Activated CD8-positive, alpha-beta T cell treated with anti-CD3 and anti-CD28 coated beads, Interleukin-2, amount 10 ng/mL, durations not matched to agents 7 days and 5 days (primary cell): ENCODE measurements at regions not wholly inside any gene's neighbourhood (a gene's known extent, or its start where the extent isn't known, plus 50 kb on each side); places are given as distances from the start of the nearest gene placed in this dataset.
"Not testable (repeated sequence)": the region's sequence is repeated elsewhere in the genome, so short reads cannot be mapped to it uniquely, and the experiment has no call there.

Source experiments
- ATAC-seq: fragments of 150-1000 bp; cut with Tn5 transposase; one replicate; pipeline ENCODE4 v1.10.0; 2021; ENCODE audit warnings: moderate library complexity
- CTCF ChIA-PET: fragments of 350-600 bp; sonication (Branson Sonifier 250); formaldehyde crosslinking; loops from one replicate; lab custom pipeline; 2021; ENCODE audit warnings: antibody characterized with exemption; lab: Charles Lee
- POLR2A ChIA-PET: fragments of 350-600 bp; sonication (Branson Sonifier 250); formaldehyde crosslinking; loops from one replicate; lab custom pipeline; 2021; ENCODE audit warnings: antibody characterized with exemption; lab: Charles Lee
- DNase-seq: peaks from one replicate; pipeline ENCODE4 v3.0.0-alpha.2; 2020
- H3K27ac Mint-ChIP-seq: one replicate; pipeline ENCODE4 v1.8.0; 2021; ENCODE audit warnings: mild to moderate bottlenecking, mixed read lengths
- H3K27me3 Mint-ChIP-seq: one replicate; pipeline ENCODE4 v1.8.0; 2021; ENCODE audit warnings: low read depth, mixed read lengths
- H3K36me3 Mint-ChIP-seq: one replicate; pipeline ENCODE4 v1.8.0; 2021; ENCODE audit warnings: low read depth, mixed read lengths
- H3K4me1 Mint-ChIP-seq: one replicate; pipeline ENCODE4 v1.8.0; 2021; ENCODE audit warnings: low read depth, mixed read lengths
- H3K4me3 Mint-ChIP-seq: one replicate; pipeline ENCODE4 v1.8.0; 2021; ENCODE audit warnings: mild to moderate bottlenecking, mixed read lengths
- H3K9me3 Mint-ChIP-seq: one replicate; pipeline ENCODE4 v1.8.0; 2022; ENCODE audit warnings: mixed read lengths; ENCODE audit not compliant: insufficient read depth

GRCh38 chr22:25388866-25389540 lies 169.6 kb downstream of the CRYBB2 start:
- DNase-seq (peak; percentile 60), ATAC-seq (peak; percentile 62)
- no peaks in the 10 kb centered on the region for H3K27me3 Mint-ChIP-seq
- POLR2A ChIA-PET: no interaction called here
- peak overlapping the region; percentile 45 for H3K27ac Mint-ChIP-seq
- no peaks in the 10 kb centered on the region for H3K9me3 Mint-ChIP-seq
- peak overlapping the region; percentile 44 for H3K4me3 Mint-ChIP-seq
- H3K36me3 Mint-ChIP-seq: no peaks in the 10 kb centered on the region
- CTCF ChIA-PET: interaction anchor here (0.9 to 1.4 kb wide), 3 partner anchors 9 to 309 kb away, joined by 3 read pairs; no protein-coding TSS in a partner anchor
- peaks cover 60% of the 10 kb centered on the region for H3K4me1 Mint-ChIP-seq

GRCh38 chr22:25389541-25389919 lies 170.1 kb downstream of the CRYBB2 start:
- CTCF ChIA-PET: interaction anchor here (0.9 to 1.4 kb wide), 3 partner anchors 9 to 309 kb away, joined by 3 read pairs; no protein-coding TSS in a partner anchor
- Mint-ChIP-seq H3K4me1 (peaks cover 58% of the 10 kb centered on the region), H3K27me3 (no peaks in the 10 kb centered on the region), H3K9me3 (no peaks in the 10 kb centered on the region), H3K36me3 (no peaks in the 10 kb centered on the region), H3K27ac (peak overlapping the region; percentile 24), H3K4me3 (peak overlapping the region; percentile 10)
- DNase-seq (no peak), ATAC-seq (no peak)
- POLR2A ChIA-PET: no interaction called here

- Mint-ChIP-seq H3K27ac (no peak overlapping the region), H3K4me3 (no peak overlapping the region), H3K36me3 (no peaks in the 10 kb centered on the region), H3K27me3 (no peaks in the 10 kb centered on the region), H3K4me1 (peaks cover 55% of the 10 kb centered on the region), H3K9me3 (no peaks in the 10 kb centered on the region)
- ChIA-PET POLR2A (interaction anchor here (0.6 kb wide), 1 partner anchor 682 kb away, joined by 3 read pairs; no protein-coding TSS in a partner anchor), CTCF (interaction anchor here (1.1 kb wide), 1 partner anchor 11 kb away, joined by 3 read pairs; no protein-coding TSS in a partner anchor)
- ATAC-seq: no peak
- no peak for DNase-seq
Measured at GRCh38 chr22:25390297-25391240, 171.1 kb downstream of the CRYBB2 start.

- Mint-ChIP-seq H3K27ac (no peak overlapping the region), H3K9me3 (no peaks in the 10 kb centered on the region), H3K4me3 (no peak overlapping the region), H3K4me1 (peaks cover 54% of the 10 kb centered on the region), H3K36me3 (peaks cover 8% of the 10 kb centered on the region), H3K27me3 (no peaks in the 10 kb centered on the region)
- POLR2A ChIA-PET: interaction anchor here (0.6 to 0.7 kb wide), 2 partner anchors 10 kb away, joined by 3 to 4 read pairs; no protein-coding TSS in a partner anchor
- no peak for ATAC-seq
- CTCF ChIA-PET: no interaction called here
- DNase-seq: no peak
Measured at GRCh38 chr22:25392584-25392983, 171.9 kb upstream of the GRK3 start.

- peaks cover 54% of the 10 kb centered on the region for H3K4me1 Mint-ChIP-seq
- no peak for DNase-seq
- ChIA-PET POLR2A (no interaction called here), CTCF (no interaction called here)
- ATAC-seq: no peak
- H3K27me3 Mint-ChIP-seq: no peaks in the 10 kb centered on the region
- H3K36me3 Mint-ChIP-seq: peaks cover 9% of the 10 kb centered on the region
- no peaks in the 10 kb centered on the region for H3K9me3 Mint-ChIP-seq
- H3K4me3 Mint-ChIP-seq: no peak overlapping the region
- H3K27ac Mint-ChIP-seq: no peak overlapping the region
Measured at GRCh38 chr22:25393121-25393805, 171.2 kb upstream of the GRK3 start.

GRCh38 chr22:25395468-25395867 lies 169.0 kb upstream of the GRK3 start:
- H3K27ac Mint-ChIP-seq: no peak overlapping the region
- H3K4me3 Mint-ChIP-seq: no peak overlapping the region
- ATAC-seq: no peak
- POLR2A ChIA-PET: no interaction called here
- no peak for DNase-seq
- peaks cover 9% of the 10 kb centered on the region for H3K36me3 Mint-ChIP-seq
- CTCF ChIA-PET: interaction anchor here (1.6 kb wide), 1 partner anchor 52 kb away, joined by 5 read pairs; no protein-coding TSS in a partner anchor
- H3K9me3 Mint-ChIP-seq: no peaks in the 10 kb centered on the region
- H3K4me1 Mint-ChIP-seq: peaks cover 47% of the 10 kb centered on the region
- H3K27me3 Mint-ChIP-seq: no peaks in the 10 kb centered on the region

- Mint-ChIP-seq H3K27ac (no peak overlapping the region), H3K4me3 (no peak overlapping the region), H3K27me3 (no peaks in the 10 kb centered on the region), H3K36me3 (peaks cover 9% of the 10 kb centered on the region), H3K4me1 (peaks cover 44% of the 10 kb centered on the region), H3K9me3 (no peaks in the 10 kb centered on the region)
- DNase-seq: no peak
- ATAC-seq: no peak
- ChIA-PET POLR2A (no interaction called here), CTCF (interaction anchor here (1.6 kb wide), 1 partner anchor 52 kb away, joined by 5 read pairs; no protein-coding TSS in a partner anchor)
Measured at GRCh38 chr22:25395915-25396314, 168.6 kb upstream of the GRK3 start.

- POLR2A ChIA-PET: no interaction called here
- ATAC-seq (no peak), DNase-seq (no peak)
- Mint-ChIP-seq H3K27me3 (no peaks in the 10 kb centered on the region), H3K4me3 (no peak overlapping the region), H3K9me3 (no peaks in the 10 kb centered on the region), H3K27ac (no peak overlapping the region), H3K4me1 (peaks cover 48% of the 10 kb centered on the region), H3K36me3 (peaks cover 12% of the 10 kb centered on the region)
- CTCF ChIA-PET: no interaction called here
Measured at GRCh38 chr22:25396615-25397200, 167.8 kb upstream of the GRK3 start.

- Mint-ChIP-seq H3K27ac (peak overlapping the region; percentile 25), H3K36me3 (peaks cover 12% of the 10 kb centered on the region), H3K4me3 (peak overlapping the region; percentile 15), H3K9me3 (no peaks in the 10 kb centered on the region), H3K4me1 (peaks cover 57% of the 10 kb centered on the region), H3K27me3 (no peaks in the 10 kb centered on the region)
- ChIA-PET POLR2A (no interaction called here), CTCF (interaction anchor here (1.0 to 1.2 kb wide), 2 partner anchors 8 to 12 kb away, joined by 3 to 6 read pairs; no protein-coding TSS in a partner anchor)
- DNase-seq (no peak), ATAC-seq (no peak)
Measured at GRCh38 chr22:25397616-25398015, 166.9 kb upstream of the GRK3 start.

GRCh38 chr22:25398591-25399062 lies 165.8 kb upstream of the GRK3 start:
- ATAC-seq: peak; percentile 74
- peaks cover 67% of the 10 kb centered on the region for H3K4me1 Mint-ChIP-seq
- CTCF ChIA-PET: interaction anchor here (1.0 to 1.2 kb wide), 2 partner anchors 9 to 13 kb away, joined by 3 to 6 read pairs; no protein-coding TSS in a partner anchor
- peaks cover 12% of the 10 kb centered on the region for H3K36me3 Mint-ChIP-seq
- peak overlapping the region; percentile 63 for H3K27ac Mint-ChIP-seq
- peak overlapping the region; percentile 36 for H3K4me3 Mint-ChIP-seq
- H3K9me3 Mint-ChIP-seq, H3K27me3 Mint-ChIP-seq, POLR2A ChIA-PET: not testable (repeated sequence)
- peak; percentile 70 for DNase-seq

- Mint-ChIP-seq H3K36me3 (peaks cover 12% of the 10 kb centered on the region), H3K4me3 (no peak overlapping the region), H3K27me3 (no peaks in the 10 kb centered on the region), H3K9me3 (no peaks in the 10 kb centered on the region), H3K27ac (no peak overlapping the region), H3K4me1 (peaks cover 73% of the 10 kb centered on the region)
- POLR2A ChIA-PET: no interaction called here
- DNase-seq: no peak
- ATAC-seq: no peak
- CTCF ChIA-PET: no interaction called here
Measured at GRCh38 chr22:25399649-25400151, 164.8 kb upstream of the GRK3 start.
